Neural progenitor cell (in vitro differentiated cells): ENCODE measurements at regions not wholly inside any gene's neighbourhood (a gene's known extent, or its start where the extent isn't known, plus 50 kb on each side); places are given as distances from the start of the nearest gene placed in this dataset.

Experiments used
- DNase-seq: peaks from one replicate; pipeline ENCODE4 v3.0.0-alpha.2; 2016; ENCODE audit warnings: low spot score
- H2AFZ ChIP-seq: fragments of 200-600 bp; sonication (generic); replicated peaks from 2 replicates; pipeline ENCODE4 v1.6.1; 2016; ENCODE audit warnings: antibody characterized with exemption
- H3F3A ChIP-seq: fragments of 200-600 bp; sonication (generic); 2 replicates; pipeline ENCODE4 v1.6.1; 2016; ENCODE audit warnings: antibody characterized with exemption, low read depth
- H3K27ac ChIP-seq: fragments of 200-600 bp; sonication (generic); 2 replicates; pipeline ENCODE4 v1.5.1; 2016; ENCODE audit warnings: mild to moderate bottlenecking
- H3K27me3 ChIP-seq: fragments of 200-600 bp; sonication (generic); 2 replicates; pipeline ENCODE4 v1.6.1; 2016; ENCODE audit warnings: mild to moderate bottlenecking, moderate library complexity
- H3K36me3 ChIP-seq: fragments of 200-600 bp; sonication (generic); 2 replicates; pipeline ENCODE4 v1.5.1; 2016
- H3K4me1 ChIP-seq: fragments of 200-600 bp; sonication (generic); 2 replicates; pipeline ENCODE4 v1.6.1; 2016; ENCODE audit warnings: mixed run types
- H3K4me2 ChIP-seq: fragments of 200-600 bp; sonication (generic); 2 replicates; pipeline ENCODE4 v1.6.1; 2016
- H3K4me3 ChIP-seq: fragments of 200-600 bp; sonication (generic); 2 replicates; pipeline ENCODE4 v1.5.1; 2016
- H3K79me2 ChIP-seq: fragments of 200-600 bp; sonication (generic); 2 replicates; pipeline ENCODE4 v1.6.1; 2016; ENCODE audit warnings: low read depth
- H3K9ac ChIP-seq: fragments of 200-600 bp; sonication (generic); 2 replicates; pipeline ENCODE4 v1.6.1; 2016
- H3K9me3 ChIP-seq: fragments of 200-600 bp; sonication (generic); 2 replicates; pipeline ENCODE4 v1.5.1; 2016; ENCODE audit warnings: low read depth
- H4K20me1 ChIP-seq: fragments of 200-600 bp; sonication (generic); 2 replicates; pipeline ENCODE4 v1.6.1; 2016; ENCODE audit warnings: low read depth
- H3K27ac Mint-ChIP-seq: 3 replicates; pipeline ENCODE4 v1.8.0; 2021; ENCODE audit warnings: mixed read lengths
- H3K27me3 Mint-ChIP-seq: 2 replicates; pipeline ENCODE4 v1.8.0; 2022; ENCODE audit warnings: low read depth, mild to moderate bottlenecking, inconsistent platforms, moderate library complexity, mixed read lengths; ENCODE audit not compliant: insufficient read depth
- H3K36me3 Mint-ChIP-seq: 3 replicates; pipeline ENCODE4 v1.8.0; 2021; ENCODE audit warnings: mixed read lengths
- H3K4me1 Mint-ChIP-seq: 3 replicates; pipeline ENCODE4 v1.8.0; 2021; ENCODE audit warnings: mixed read lengths
- H3K4me3 Mint-ChIP-seq: 3 replicates; pipeline ENCODE4 v1.8.0; 2021; ENCODE audit warnings: mild to moderate bottlenecking, moderate library complexity, mixed read lengths
- H3K9me3 Mint-ChIP-seq: 3 replicates; pipeline ENCODE4 v1.8.0; 2020; ENCODE audit warnings: mixed read lengths
- CTCF ChIP-seq: fragments of 200-600 bp; sonication (generic); IDR thresholded peaks from 2 replicates; pipeline ENCODE4 v1.5.1; 2017; ENCODE audit warnings: antibody characterized with exemption, mild to moderate bottlenecking
- EZH2 ChIP-seq: fragments of 200-600 bp; sonication (generic); IDR thresholded peaks from 2 replicates; pipeline ENCODE4 v1.6.1; 2017; ENCODE audit warnings: antibody characterized with exemption, mild to moderate bottlenecking, moderate library complexity
- EZH2phosphoT487 ChIP-seq: fragments of 200-600 bp; sonication (generic); IDR thresholded peaks from 2 replicates; pipeline ENCODE4 v1.6.1; 2017; ENCODE audit warnings: antibody characterized with exemption

GRCh38 chr6:45787384-45787783 lies 228.3 kb downstream of the CLIC5 start:
- no peak overlapping the region for H2AFZ ChIP-seq
- peaks cover 37% of the 10 kb centered on the region for H3K4me1 ChIP-seq
- no peaks in the 10 kb centered on the region for H3K27me3 ChIP-seq
- no peak for DNase-seq
- no peak overlapping the region for H3K27ac ChIP-seq
- peak overlapping the region; percentile 53 for H3K4me2 ChIP-seq
- Mint-ChIP-seq H3K4me1 (peaks cover 16% of the 10 kb centered on the region), H3K27ac (no peak overlapping the region), H3K36me3 (no peaks in the 10 kb centered on the region), H3K4me3 (no peak overlapping the region), H3K27me3 (peaks cover 23% of the 10 kb centered on the region), H3K9me3 (no peaks in the 10 kb centered on the region)
- H3K4me3 ChIP-seq, result no peak overlapping the region
- H3K9ac ChIP-seq, result no peak overlapping the region
- TF ChIP-seq CTCF, result no peak
- no peak for TF ChIP-seq EZH2
- TF ChIP-seq EZH2phosphoT487, result no peak
- no peaks in the 10 kb centered on the region for H4K20me1 ChIP-seq
- H3K36me3 ChIP-seq, result no peaks in the 10 kb centered on the region
- peaks cover 17% of the 10 kb centered on the region for H3F3A ChIP-seq
- no peaks in the 10 kb centered on the region for H3K9me3 ChIP-seq
- no peaks in the 10 kb centered on the region for H3K79me2 ChIP-seq

- no peak overlapping the region for H3K4me3 ChIP-seq
- no peak overlapping the region for H3K9ac ChIP-seq
- Mint-ChIP-seq H3K4me1 (peaks cover 16% of the 10 kb centered on the region), H3K4me3 (no peak overlapping the region), H3K36me3 (no peaks in the 10 kb centered on the region), H3K27me3 (peaks cover 21% of the 10 kb centered on the region), H3K27ac (no peak overlapping the region), H3K9me3 (no peaks in the 10 kb centered on the region)
- H3F3A ChIP-seq, result peaks cover 17% of the 10 kb centered on the region
- no peaks in the 10 kb centered on the region for H3K27me3 ChIP-seq
- DNase-seq, result peak; percentile 91
- TF ChIP-seq EZH2phosphoT487, result peak; percentile 41
- no peak for TF ChIP-seq EZH2
- no peak for TF ChIP-seq CTCF
- no peaks in the 10 kb centered on the region for H4K20me1 ChIP-seq
- H3K36me3 ChIP-seq, result no peaks in the 10 kb centered on the region
- H3K27ac ChIP-seq, result peak overlapping the region; percentile 70
- H2AFZ ChIP-seq, result no peak overlapping the region
- no peaks in the 10 kb centered on the region for H3K9me3 ChIP-seq
- H3K79me2 ChIP-seq, result no peaks in the 10 kb centered on the region
- peak overlapping the region; percentile 53 for H3K4me2 ChIP-seq
- peaks cover 37% of the 10 kb centered on the region for H3K4me1 ChIP-seq
These were observed 229.3 kb downstream of the CLIC5 start for GRCh38 chr6:45786355-45786781.

- H3K9me3 ChIP-seq, result no peaks in the 10 kb centered on the region
- Mint-ChIP-seq H3K4me3 (no peak overlapping the region), H3K36me3 (no peaks in the 10 kb centered on the region), H3K27ac (no peak overlapping the region), H3K4me1 (peaks cover 21% of the 10 kb centered on the region), H3K27me3 (peaks cover 21% of the 10 kb centered on the region), H3K9me3 (no peaks in the 10 kb centered on the region)
- H4K20me1 ChIP-seq, result no peaks in the 10 kb centered on the region
- TF ChIP-seq EZH2phosphoT487 (no peak), CTCF (no peak), EZH2 (no peak)
- H3K4me1 ChIP-seq, result peaks cover 37% of the 10 kb centered on the region
- H3K79me2 ChIP-seq, result no peaks in the 10 kb centered on the region
- peaks cover 17% of the 10 kb centered on the region for H3F3A ChIP-seq
- H3K4me3 ChIP-seq, result no peak overlapping the region
- H2AFZ ChIP-seq, result no peak overlapping the region
- no peak for DNase-seq
- H3K4me2 ChIP-seq, result no peak overlapping the region
- H3K27ac ChIP-seq, result no peak overlapping the region
- H3K36me3 ChIP-seq, result no peaks in the 10 kb centered on the region
- H3K9ac ChIP-seq, result no peak overlapping the region
- no peaks in the 10 kb centered on the region for H3K27me3 ChIP-seq
These were observed 231.4 kb downstream of the CLIC5 start for GRCh38 chr6:45784250-45784649.
